Activated CD8-positive, alpha-beta memory T cell treated with anti-CD3 and anti-CD28 coated beads for 1 hour (primary cell): ENCODE measurements at regions not wholly inside any gene's neighbourhood (a gene's known extent, or its start where the extent isn't known, plus 50 kb on each side); places are given as distances from the start of the nearest gene placed in this dataset.

ENCODE experiments used
- DNase-seq, 2 donors: peaks; one replicate each; pipeline ENCODE4 v3.0.0-alpha.2; 2020; ENCODE audit warnings: low read depth in 1 of 2; ENCODE audit errors: extremely low read depth in 1 of 2

- DNase-seq: no peak
These were observed 666.4 kb downstream of the KCNT2 start for GRCh38 chr1:195941795-195942194.

DNA sequence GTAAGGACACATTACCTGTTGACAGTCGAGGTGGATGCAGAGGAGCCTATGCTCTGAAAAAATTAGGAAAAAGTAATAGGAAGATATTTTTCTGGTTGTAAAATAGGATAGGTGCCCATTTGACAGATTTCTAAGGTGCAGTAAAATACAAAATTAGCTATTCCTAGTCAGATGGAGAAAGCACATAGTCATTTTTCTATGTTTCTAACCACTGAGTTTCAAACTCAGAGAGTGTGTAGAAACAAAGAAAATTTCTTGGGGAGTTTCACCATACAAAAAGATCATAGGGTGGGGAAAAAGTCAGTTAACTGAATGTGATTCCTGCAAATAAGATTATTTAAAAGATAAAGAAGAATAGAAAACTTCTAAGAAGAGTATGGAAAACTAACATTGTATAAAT, 666.9 kb downstream of the KCNT2 start:
- DNase-seq: no peak

- DNase-seq: no peak
These were observed 668.4 kb downstream of the KCNT2 start for GRCh38 chr1:195939844-195940243.

- DNase-seq: no peak
These were observed 673.3 kb downstream of the KCNT2 start for GRCh38 chr1:195934817-195935553.

GRCh38 chr1:195933835-195934234, 674.4 kb downstream of the KCNT2 start:
- DNase-seq: no peak

DNA sequence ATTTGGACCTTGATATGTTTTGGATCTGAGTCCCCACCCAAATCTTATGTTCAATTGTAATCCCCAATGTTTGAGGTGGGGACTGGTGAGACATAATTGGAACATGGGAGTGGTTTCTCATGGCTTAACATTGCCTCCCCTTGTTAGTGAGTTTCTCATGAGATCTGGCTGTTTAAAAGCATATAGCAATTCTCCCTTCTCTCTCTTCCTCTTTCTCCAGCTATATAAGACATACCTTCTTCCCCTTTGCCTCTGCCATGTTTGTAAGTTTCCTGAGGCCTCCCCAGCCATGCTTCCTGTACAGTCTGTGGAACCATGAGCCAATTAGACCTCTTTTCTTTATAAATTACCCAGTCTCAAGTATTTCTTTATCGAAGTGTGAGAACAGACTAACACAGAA, 692.4 kb downstream of the KCNT2 start:
- DNase-seq: no peak

- DNase-seq: no peak
These were observed 699.2 kb downstream of the KCNT2 start for GRCh38 chr1:195909061-195909460.

DNA sequence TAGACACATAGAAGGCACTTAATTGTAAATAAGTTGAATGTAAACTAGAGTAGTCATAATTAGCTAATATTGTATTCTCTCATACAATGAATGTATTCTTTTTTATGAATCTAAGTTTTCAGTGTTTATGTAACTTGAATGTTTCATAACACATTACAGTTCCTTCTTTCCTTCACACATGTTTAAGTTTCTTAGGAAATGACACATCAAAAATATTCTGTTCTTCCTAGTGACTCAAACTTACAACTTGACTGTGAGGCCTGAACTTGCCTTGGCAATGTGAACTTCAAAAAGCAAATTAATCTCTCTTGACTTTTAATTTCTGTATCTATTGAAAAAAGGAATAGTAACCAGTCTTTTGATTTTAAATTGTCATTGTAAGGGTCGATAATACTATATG, 700.1 kb downstream of the KCNT2 start:
- no peak for DNase-seq

DNA sequence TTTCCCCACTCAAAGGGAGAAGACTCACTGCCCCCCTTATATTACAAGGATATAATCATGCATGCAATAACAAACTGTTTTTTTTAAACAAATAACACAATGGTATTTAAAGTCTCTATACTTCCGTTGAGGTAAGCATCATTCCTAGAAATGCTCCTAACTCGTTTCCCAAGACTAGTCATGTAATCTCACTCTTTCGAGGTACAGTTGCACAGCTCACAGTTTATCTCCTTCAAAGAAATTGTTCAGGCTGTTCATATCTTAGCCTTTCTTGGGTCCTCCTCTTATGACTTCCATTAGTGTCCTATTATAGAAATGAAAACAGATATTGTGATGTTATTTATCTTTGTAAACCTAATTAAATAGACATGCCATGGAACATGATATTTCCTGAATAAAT, 705.0 kb downstream of the KCNT2 start:
- DNase-seq: no peak

DNA sequence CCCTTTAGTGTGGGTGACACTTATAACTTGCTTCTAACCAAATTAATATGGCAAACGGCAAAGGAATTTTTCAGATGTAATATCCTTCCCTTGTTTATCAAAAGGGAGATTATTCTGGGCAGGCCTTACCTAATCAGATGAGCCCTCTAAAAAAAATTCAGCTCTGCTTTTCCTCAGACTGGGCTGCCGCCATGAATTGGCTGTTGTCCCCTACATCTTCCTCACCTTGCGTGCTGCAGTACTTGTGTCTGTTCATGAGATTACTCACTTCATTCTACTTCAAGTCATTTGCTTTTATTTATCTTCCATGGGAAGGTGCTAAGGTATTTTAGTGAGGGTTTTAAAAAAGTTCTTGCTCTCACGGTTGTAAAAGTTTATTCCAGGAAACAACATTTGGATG, 705.5 kb downstream of the KCNT2 start:
- no peak for DNase-seq

GRCh38 chr1:195899762-195900352, 708.4 kb downstream of the KCNT2 start:
- no peak for DNase-seq

- no peak for DNase-seq
These were observed 709.3 kb downstream of the KCNT2 start for GRCh38 chr1:195898924-195899323.

GRCh38 chr1:195898373-195898772, 709.9 kb downstream of the KCNT2 start:
- no peak for DNase-seq

GRCh38 chr1:195897076-195897475, 711.2 kb downstream of the KCNT2 start:
- DNase-seq: no peak

DNA sequence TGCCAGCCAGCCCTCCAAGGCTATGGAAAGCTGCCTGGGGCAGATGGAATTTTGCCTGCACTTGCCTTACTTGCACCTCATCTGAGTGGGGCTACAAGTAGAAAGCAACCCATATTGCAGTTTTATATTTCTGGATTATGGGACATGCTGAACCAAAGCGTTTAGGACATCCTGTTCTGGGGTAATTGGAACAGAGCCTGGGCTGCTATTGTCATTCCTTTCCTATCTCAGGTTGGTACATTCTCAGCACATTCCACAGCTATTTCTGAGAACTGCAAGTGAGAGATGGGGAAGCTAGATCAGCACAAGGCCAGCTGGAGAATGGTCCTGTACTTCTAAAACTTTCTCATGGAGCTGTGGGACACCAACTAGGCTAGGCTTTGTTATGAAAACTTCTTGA, 713.8 kb downstream of the KCNT2 start:
- DNase-seq: no peak

GRCh38 chr1:195886000-195886399, 722.2 kb downstream of the KCNT2 start:
- DNase-seq: no peak

GRCh38 chr1:195878478-195878877, 729.8 kb downstream of the KCNT2 start:
- no peak for DNase-seq

DNA sequence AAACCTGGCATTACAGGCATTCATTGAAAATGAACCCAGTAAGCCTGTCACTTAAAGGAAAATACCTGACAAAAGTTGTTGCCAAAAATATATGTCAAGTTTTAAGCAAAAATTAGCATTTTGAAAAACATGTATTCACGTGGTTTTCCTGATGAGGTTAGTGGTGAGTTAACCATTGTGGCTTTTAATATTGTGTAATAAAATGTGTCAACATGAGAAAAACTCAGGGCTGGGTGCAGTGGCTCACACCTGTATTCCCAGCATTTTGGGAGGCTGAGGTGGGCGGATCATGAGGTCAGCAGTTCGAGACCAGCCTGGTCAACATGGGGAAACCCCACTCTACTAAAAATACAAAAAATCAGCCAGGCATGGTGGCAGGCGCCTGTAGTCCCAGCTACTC, 731.4 kb downstream of the KCNT2 start:
- DNase-seq: no peak

DNA sequence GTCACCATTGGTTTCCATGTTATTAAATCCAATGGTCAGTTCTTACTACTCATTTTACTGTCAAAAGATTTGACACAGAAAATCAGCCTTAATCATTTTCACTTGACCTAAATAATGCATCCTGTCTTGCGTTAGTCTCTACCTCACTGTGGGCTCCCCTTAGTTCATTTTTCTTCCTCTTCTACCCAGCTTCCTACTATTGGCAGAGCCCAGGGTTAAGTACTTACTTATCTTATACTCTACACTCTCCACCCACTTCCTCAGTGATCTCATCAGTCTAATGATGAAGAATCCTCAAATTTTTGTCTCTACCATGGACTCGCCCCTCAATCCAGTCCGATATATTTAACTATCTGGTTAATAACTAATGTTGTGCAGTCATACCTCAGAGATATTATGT, 735.9 kb downstream of the KCNT2 start:
- no peak for DNase-seq

- DNase-seq: no peak
These were observed 740.6 kb downstream of the KCNT2 start for GRCh38 chr1:195867638-195868037.

- DNase-seq: no peak
These were observed 741.4 kb downstream of the KCNT2 start for GRCh38 chr1:195866781-195867222.

DNA sequence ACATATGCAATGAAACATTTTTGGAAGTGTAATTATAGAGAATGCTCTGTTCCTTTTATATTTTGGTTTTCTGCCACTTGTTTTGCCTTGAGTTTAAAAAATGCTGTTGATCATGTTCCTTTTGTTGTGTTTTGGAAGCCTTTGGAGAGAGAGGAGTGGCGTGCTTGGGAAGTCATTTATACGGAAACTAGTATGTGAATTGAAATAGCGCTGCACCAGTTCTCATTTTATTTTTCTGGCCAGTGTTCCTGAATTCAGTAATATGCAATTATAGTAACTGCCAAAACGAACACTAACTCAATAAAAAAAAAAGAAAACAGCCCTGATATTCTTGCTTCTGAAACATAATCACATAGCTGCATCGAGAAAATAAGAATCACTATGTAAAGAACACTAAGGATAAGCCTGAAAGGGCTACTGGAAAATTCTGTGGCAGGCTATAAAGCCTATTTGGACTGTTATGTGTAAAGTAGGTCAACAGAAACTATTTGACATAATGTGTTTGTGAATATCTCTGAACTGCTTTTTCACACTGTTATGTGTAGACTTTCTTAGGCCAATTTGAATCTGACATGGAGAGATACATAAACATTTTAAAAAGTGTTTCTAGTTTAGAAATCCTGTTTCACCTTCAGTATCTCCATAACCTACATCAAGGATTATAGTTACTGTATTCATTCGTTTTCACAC, 742.0 kb downstream of the KCNT2 start:
- no peak for DNase-seq
